Osteocyte (in vitro differentiated cells): ENCODE measurements at regions not wholly inside any gene's neighbourhood (a gene's known extent, or its start where the extent isn't known, plus 50 kb on each side); places are given as distances from the start of the nearest gene placed in this dataset.

ENCODE experiments used
- DNase-seq: peaks from one replicate; pipeline ENCODE4 v3.0.0; 2021; ENCODE audit warnings: mixed read lengths; ENCODE audit not compliant: unreplicated experiment; ENCODE audit errors: extremely low spot score
- H3K27ac Mint-ChIP-seq: one replicate; pipeline ENCODE4 v1.8.0; 2021; ENCODE audit warnings: mild to moderate bottlenecking, mixed read lengths; ENCODE audit not compliant: unreplicated experiment
- H3K27me3 Mint-ChIP-seq: one replicate; pipeline ENCODE4 v1.8.0; 2021; ENCODE audit warnings: mixed read lengths; ENCODE audit not compliant: unreplicated experiment
- H3K36me3 Mint-ChIP-seq: one replicate; pipeline ENCODE4 v1.8.0; 2021; ENCODE audit warnings: mixed read lengths; ENCODE audit not compliant: unreplicated experiment
- H3K4me1 Mint-ChIP-seq: one replicate; pipeline ENCODE4 v1.8.0; 2021; ENCODE audit warnings: mixed read lengths; ENCODE audit not compliant: unreplicated experiment
- H3K4me3 Mint-ChIP-seq: one replicate; pipeline ENCODE4 v1.8.0; 2021; ENCODE audit warnings: mild to moderate bottlenecking, moderate library complexity, mixed read lengths; ENCODE audit not compliant: unreplicated experiment
- H3K9me3 Mint-ChIP-seq: one replicate; pipeline ENCODE4 v1.8.0; 2021; ENCODE audit warnings: mixed read lengths; ENCODE audit not compliant: unreplicated experiment
- TF ChIP-seq, protein P1 (sequence below): fragments of 200-600 bp; sonication (generic); IDR thresholded peaks from 2 replicates; pipeline ENCODE4 v1.5.0; 2021; ENCODE audit warnings: antibody characterized with exemption, mild to moderate bottlenecking, moderate library complexity

DNA sequence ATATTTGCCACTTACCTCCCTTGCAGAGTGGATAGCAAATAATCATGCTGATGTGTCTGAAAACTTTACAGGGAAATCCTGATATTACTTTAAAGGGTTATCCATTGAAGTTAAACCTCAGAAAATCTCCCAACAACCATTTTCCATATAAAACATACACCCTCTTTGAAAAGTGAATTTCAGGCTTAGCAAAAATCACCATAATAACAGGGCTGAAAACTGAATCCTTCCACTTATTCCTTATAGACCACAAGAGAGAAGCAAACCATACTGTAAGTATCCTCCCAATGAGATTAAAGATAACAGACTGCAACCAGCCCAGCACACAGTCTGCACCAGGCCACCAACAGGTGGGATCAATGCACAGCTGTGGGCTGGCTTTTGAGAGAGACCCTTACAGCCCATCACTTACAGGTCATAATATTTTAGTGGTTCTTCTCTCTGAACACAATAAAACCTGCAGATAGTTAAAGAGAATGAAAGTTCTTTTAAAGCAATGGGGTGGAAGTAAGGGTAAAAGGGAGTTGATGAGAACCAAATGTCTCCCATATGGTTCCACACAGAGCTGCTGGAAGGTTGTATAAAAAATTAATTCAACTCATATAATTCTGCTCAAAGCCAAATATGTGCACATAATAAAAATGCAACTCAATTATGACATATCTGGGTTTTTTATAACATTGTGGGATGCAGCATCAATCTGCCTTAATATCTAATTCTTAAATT lies 376.2 kb upstream of the GRAMD2B start:
- no peaks in the 10 kb centered on the region for H3K9me3 Mint-ChIP-seq
- H3K36me3 Mint-ChIP-seq = no peaks in the 10 kb centered on the region
- H3K4me3 Mint-ChIP-seq = no peak overlapping the region
- TF ChIP-seq, protein P1, sequence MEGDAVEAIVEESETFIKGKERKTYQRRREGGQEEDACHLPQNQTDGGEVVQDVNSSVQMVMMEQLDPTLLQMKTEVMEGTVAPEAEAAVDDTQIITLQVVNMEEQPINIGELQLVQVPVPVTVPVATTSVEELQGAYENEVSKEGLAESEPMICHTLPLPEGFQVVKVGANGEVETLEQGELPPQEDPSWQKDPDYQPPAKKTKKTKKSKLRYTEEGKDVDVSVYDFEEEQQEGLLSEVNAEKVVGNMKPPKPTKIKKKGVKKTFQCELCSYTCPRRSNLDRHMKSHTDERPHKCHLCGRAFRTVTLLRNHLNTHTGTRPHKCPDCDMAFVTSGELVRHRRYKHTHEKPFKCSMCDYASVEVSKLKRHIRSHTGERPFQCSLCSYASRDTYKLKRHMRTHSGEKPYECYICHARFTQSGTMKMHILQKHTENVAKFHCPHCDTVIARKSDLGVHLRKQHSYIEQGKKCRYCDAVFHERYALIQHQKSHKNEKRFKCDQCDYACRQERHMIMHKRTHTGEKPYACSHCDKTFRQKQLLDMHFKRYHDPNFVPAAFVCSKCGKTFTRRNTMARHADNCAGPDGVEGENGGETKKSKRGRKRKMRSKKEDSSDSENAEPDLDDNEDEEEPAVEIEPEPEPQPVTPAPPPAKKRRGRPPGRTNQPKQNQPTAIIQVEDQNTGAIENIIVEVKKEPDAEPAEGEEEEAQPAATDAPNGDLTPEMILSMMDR = no peak
- DNase-seq = no peak
- no peaks in the 10 kb centered on the region for H3K27me3 Mint-ChIP-seq
- H3K4me1 Mint-ChIP-seq = no peaks in the 10 kb centered on the region
- H3K27ac Mint-ChIP-seq = no peak overlapping the region

DNA sequence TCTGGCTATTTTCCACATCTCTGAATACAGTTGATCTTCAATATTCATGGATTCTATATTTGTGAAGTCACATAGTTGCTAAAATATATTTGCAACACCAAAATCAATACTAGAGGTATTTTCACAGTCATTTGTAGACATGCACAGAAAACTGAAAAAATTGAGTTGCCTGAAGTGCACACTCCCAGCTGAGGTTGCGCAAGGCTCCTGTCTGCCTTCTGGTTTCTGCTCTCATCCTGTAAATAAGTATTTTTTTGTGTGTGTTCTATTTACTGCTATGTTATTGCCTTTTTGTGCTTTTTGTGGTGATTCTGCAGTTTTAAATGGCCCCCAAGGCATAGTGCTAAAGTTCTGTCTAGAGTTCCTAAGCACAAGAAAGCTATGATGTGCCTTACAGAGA lies 371.1 kb upstream of the GRAMD2B start:
- H3K27me3 Mint-ChIP-seq = peaks cover 5% of the 10 kb centered on the region
- no peak overlapping the region for H3K4me3 Mint-ChIP-seq
- TF ChIP-seq, protein P1 = no peak
- H3K9me3 Mint-ChIP-seq = peaks cover 5% of the 10 kb centered on the region
- no peak for DNase-seq
- no peak overlapping the region for H3K27ac Mint-ChIP-seq
- H3K4me1 Mint-ChIP-seq = peaks cover 10% of the 10 kb centered on the region
- H3K36me3 Mint-ChIP-seq = no peaks in the 10 kb centered on the region

DNA sequence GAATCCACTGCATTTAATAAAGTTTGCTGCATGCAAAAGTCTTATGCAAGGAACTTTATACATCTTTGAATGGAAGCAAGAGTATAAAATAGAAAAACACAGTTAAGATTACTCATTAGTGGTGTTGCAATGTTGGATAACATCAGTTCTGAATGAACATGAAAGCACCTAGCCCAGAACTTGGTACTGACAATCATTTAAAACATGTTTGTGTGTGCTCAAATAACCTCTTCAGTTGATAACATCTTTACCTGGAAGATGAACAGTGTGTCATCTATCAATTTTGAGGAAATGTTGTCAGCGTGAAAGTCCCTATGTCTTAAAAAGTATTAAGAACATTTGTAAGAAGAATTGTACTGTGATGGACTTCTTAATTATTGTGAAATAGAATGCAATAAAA lies 370.4 kb upstream of the GRAMD2B start:
- peaks cover 10% of the 10 kb centered on the region for H3K4me1 Mint-ChIP-seq
- TF ChIP-seq, protein P1 = no peak
- H3K4me3 Mint-ChIP-seq = no peak overlapping the region
- H3K27me3 Mint-ChIP-seq = peaks cover 5% of the 10 kb centered on the region
- H3K36me3 Mint-ChIP-seq = no peaks in the 10 kb centered on the region
- peaks cover 5% of the 10 kb centered on the region for H3K9me3 Mint-ChIP-seq
- no peak overlapping the region for H3K27ac Mint-ChIP-seq
- DNase-seq = no peak

DNA sequence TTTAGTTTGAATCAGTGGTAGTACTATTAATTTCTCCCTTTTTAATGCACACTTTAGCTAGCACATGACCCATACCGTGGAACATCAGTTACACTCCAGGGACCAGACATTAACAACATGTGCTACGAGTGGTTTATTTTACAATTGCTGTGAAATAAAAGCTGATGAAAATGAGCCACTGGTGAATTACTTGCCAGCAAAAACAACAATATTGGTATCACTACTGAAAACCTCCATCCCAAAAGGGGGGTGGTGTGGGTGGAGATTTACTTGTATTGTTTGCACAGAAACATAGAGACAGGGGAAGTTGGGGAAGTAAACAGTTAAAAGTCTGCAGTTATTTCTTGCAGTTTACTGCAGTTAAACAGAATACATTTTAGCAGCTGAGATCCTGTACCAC lies 369.6 kb upstream of the GRAMD2B start:
- H3K27ac Mint-ChIP-seq = no peak overlapping the region
- TF ChIP-seq, protein P1 = no peak
- no peak overlapping the region for H3K4me3 Mint-ChIP-seq
- peaks cover 5% of the 10 kb centered on the region for H3K9me3 Mint-ChIP-seq
- no peak for DNase-seq
- H3K27me3 Mint-ChIP-seq = peaks cover 5% of the 10 kb centered on the region
- H3K4me1 Mint-ChIP-seq = peaks cover 10% of the 10 kb centered on the region
- H3K36me3 Mint-ChIP-seq = no peaks in the 10 kb centered on the region

DNA sequence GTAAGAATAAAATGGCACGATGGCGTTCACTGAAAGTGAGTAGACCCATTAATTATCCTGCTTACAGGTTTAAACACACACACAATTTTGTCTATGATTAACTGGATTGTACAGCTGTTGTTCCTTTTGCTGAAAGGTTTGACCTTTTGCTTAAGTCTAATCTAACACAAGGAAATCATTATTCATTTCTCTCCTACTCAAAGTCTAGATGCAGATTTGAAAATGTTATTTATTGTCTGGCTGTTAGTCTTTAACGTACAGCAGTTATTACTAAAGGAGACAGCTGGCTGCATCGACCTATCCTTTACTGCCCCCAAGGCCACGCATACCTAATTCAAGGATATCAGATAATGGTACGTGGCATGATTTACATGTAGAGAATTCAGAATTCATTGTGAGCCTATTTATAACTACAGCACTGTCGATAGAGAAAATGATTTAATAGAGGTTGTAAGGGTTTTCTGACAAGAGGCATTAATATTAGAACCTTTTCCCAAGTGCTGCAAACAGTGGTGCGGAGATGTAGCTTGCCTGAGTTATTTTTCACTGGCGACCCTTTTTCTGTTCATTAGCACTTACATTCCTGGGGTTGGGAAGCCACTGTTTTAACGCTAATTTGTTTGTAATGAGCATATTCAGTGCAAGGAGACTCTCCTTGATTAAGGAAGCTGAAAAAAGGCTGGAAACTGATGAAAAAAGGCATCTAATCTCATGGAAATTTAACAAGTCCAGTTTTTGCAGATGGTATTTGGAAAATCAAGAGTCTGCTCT lies 368.4 kb upstream of the GRAMD2B start:
- Mint-ChIP-seq H3K27me3 (peaks cover 5% of the 10 kb centered on the region), H3K27ac (no peak overlapping the region), H3K36me3 (no peaks in the 10 kb centered on the region), H3K4me3 (no peak overlapping the region), H3K9me3 (peaks cover 10% of the 10 kb centered on the region), H3K4me1 (peaks cover 10% of the 10 kb centered on the region)
- DNase-seq = no peak
- TF ChIP-seq, protein P1 = no peak
